Vagina (tissue), 2 donors: ENCODE measurements at regions not wholly inside any gene's neighbourhood (a gene's known extent, or its start where the extent isn't known, plus 50 kb on each side); places are given as distances from the start of the nearest gene placed in this dataset.

ENCODE experiments used
- POLR2AphosphoS5 ChIP-seq, 2 donors: sonication (generic); formaldehyde crosslinking; IDR thresholded peaks; one replicate each; pipeline ENCODE4 v1.9.0; 2017; ENCODE audit warnings: antibody characterized with exemption in 2 of 2, mild to moderate bottlenecking in 2 of 2, low read depth in 1 of 2; ENCODE audit not compliant: insufficient read depth in 1 of 2
- TF ChIP-seq, protein P1 (sequence below), 3 experiments: fragments of 450-650 bp in 2 of 3; fragments of 200-600 bp in 1 of 3; sonication (generic) in 1 of 3; IDR thresholded peaks; one replicate each; pipeline ENCODE4 v1.5.1; 2017 to 2019; ENCODE audit warnings: antibody characterized with exemption in 3 of 3, mild to moderate bottlenecking in 2 of 3, moderate library complexity in 2 of 3

DNA sequence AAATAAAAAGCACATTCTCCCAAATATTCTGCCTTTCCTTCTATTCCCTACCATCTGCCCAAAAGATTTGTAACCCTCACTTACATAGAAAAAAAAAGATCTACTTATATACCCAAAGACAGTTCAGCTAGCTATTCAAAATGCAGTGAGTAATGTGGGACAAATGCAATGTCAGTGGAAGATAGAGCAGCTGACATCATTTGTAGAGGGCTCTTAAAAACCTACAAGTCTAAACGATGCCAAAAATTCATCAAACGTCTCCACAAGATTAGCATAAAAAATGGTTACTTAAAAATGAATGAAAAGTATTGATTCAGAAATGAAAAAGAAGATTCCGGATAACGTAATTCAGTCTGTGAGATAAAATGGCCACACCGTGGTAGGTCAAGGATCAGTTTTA, 96.5 kb downstream of the ASB9 start:
- TF ChIP-seq, protein P1, sequence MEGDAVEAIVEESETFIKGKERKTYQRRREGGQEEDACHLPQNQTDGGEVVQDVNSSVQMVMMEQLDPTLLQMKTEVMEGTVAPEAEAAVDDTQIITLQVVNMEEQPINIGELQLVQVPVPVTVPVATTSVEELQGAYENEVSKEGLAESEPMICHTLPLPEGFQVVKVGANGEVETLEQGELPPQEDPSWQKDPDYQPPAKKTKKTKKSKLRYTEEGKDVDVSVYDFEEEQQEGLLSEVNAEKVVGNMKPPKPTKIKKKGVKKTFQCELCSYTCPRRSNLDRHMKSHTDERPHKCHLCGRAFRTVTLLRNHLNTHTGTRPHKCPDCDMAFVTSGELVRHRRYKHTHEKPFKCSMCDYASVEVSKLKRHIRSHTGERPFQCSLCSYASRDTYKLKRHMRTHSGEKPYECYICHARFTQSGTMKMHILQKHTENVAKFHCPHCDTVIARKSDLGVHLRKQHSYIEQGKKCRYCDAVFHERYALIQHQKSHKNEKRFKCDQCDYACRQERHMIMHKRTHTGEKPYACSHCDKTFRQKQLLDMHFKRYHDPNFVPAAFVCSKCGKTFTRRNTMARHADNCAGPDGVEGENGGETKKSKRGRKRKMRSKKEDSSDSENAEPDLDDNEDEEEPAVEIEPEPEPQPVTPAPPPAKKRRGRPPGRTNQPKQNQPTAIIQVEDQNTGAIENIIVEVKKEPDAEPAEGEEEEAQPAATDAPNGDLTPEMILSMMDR (IDR thresholded peaks at IDR 0.05) = no peak
- no peak for TF ChIP-seq POLR2AphosphoS5 (IDR thresholded peaks at IDR 0.05; ENCODE audit: insufficient read depth in 1 of 2, low read depth in 1 of 2)
